ENCODE measurements at regions not wholly inside any gene's neighbourhood (a gene's known extent, or its start where the extent isn't known, plus 50 kb on each side); places are given as distances from the start of the nearest gene placed in this dataset.

DNA sequence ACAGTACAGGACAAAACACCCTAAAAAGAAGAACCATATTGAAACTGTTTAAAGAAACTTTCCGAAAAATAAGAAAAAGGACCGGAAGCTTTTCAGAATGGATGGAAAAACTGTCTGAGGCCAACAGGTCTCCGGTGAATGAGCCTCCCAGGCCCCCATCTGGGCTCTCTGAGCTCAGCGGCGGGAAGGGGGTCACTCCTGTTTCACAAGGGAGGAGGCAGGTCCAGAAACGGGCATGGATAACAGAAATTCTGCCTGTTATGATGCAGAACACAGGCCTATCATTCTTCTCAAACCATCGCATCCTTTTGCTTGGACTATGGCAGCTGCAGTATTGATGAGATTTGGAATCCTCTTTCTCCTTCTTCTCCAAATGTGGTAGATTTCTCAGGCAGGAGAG, 58.9 kb upstream of the SHH start:
- TF ChIP-seq, protein P1, sequence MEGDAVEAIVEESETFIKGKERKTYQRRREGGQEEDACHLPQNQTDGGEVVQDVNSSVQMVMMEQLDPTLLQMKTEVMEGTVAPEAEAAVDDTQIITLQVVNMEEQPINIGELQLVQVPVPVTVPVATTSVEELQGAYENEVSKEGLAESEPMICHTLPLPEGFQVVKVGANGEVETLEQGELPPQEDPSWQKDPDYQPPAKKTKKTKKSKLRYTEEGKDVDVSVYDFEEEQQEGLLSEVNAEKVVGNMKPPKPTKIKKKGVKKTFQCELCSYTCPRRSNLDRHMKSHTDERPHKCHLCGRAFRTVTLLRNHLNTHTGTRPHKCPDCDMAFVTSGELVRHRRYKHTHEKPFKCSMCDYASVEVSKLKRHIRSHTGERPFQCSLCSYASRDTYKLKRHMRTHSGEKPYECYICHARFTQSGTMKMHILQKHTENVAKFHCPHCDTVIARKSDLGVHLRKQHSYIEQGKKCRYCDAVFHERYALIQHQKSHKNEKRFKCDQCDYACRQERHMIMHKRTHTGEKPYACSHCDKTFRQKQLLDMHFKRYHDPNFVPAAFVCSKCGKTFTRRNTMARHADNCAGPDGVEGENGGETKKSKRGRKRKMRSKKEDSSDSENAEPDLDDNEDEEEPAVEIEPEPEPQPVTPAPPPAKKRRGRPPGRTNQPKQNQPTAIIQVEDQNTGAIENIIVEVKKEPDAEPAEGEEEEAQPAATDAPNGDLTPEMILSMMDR (IDR thresholded peaks at IDR 0.05): no peak
- TF ChIP-seq POLR2AphosphoS5 (IDR thresholded peaks at IDR 0.05): no peak

All from breast epithelium (tissue), 3 donors.